Testis (tissue), 2 donors: ENCODE measurements at regions not wholly inside any gene's neighbourhood (a gene's known extent, or its start where the extent isn't known, plus 50 kb on each side); places are given as distances from the start of the nearest gene placed in this dataset.

Source experiments
- POLR2A ChIP-seq: fragments of 450-650 bp; IDR thresholded peaks from one replicate; pipeline ENCODE4 v1.6.1; 2017; ENCODE audit warnings: antibody characterized with exemption, mild to moderate bottlenecking, moderate library complexity
- TF ChIP-seq, protein P1 (sequence below), 3 experiments: fragments of 450-650 bp in 2 of 3; fragments of 200-600 bp in 1 of 3; sonication (generic) in 1 of 3; IDR thresholded peaks; one replicate each; pipeline ENCODE4 v1.5.1; 2016 to 2019; ENCODE audit warnings: antibody characterized with exemption in 3 of 3, mild to moderate bottlenecking in 2 of 3, moderate library complexity in 1 of 3

DNA sequence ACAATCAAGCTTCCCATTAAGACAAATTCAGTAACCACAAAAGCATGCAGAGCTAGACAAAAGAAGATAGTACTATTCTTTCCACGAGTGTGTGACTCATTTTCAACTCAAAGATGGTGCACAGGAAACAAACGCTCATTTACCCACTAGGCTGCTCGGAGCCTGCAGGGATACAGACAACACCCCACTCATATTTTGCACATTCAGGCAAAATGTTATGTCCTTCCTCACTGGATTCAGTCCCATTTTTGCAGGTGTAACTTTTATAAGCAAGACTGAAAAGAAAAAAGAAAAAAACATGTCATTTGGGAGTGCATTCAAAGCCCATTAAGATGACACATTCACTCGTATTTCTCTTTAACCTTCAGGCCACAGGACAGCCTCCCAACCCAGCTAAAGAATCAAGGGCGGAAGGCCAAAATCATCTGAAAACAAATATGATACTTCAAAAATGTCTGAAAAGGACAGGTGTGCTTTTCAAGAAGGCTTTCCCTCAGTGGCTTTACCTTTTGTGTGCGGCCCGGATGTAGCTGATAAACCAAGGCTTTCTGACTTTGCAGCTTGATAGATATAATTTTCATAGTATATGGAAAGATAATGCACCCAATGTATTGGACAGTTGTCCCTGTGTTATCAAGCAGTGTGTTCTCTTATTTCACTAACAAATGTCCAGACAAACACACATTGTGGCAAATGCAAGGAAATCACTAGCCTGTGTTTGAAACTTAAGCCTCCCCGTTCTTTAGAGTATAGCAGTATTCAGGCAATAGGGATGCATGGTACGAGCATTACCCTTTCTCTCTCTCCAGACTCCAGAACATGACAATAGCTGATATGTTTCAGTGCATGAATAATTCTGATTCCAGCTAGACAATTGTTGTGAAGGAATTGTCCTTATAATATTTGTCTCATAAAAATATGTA, 147.8 kb upstream of the KRR1 start:
- TF ChIP-seq POLR2A, result no peak
- TF ChIP-seq, protein P1, sequence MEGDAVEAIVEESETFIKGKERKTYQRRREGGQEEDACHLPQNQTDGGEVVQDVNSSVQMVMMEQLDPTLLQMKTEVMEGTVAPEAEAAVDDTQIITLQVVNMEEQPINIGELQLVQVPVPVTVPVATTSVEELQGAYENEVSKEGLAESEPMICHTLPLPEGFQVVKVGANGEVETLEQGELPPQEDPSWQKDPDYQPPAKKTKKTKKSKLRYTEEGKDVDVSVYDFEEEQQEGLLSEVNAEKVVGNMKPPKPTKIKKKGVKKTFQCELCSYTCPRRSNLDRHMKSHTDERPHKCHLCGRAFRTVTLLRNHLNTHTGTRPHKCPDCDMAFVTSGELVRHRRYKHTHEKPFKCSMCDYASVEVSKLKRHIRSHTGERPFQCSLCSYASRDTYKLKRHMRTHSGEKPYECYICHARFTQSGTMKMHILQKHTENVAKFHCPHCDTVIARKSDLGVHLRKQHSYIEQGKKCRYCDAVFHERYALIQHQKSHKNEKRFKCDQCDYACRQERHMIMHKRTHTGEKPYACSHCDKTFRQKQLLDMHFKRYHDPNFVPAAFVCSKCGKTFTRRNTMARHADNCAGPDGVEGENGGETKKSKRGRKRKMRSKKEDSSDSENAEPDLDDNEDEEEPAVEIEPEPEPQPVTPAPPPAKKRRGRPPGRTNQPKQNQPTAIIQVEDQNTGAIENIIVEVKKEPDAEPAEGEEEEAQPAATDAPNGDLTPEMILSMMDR (IDR thresholded peaks at IDR 0.05), result no peak
